Hematopoietic multipotent progenitor cell treated with erythropoietin and hydrocortisone succinate and interleukin-3 and kit ligand, for 4 days (in vitro differentiated cells): ENCODE measurements at regions not wholly inside any gene's neighbourhood (a gene's known extent, or its start where the extent isn't known, plus 50 kb on each side); places are given as distances from the start of the nearest gene placed in this dataset.
"Not testable (repeated sequence)": the region's sequence is repeated elsewhere in the genome, so short reads cannot be mapped to it uniquely, and the experiment has no call there.

Source experiments
- DNase-seq: peaks from one replicate; pipeline ENCODE4 v3.0.0-alpha.2; 2015

DNA sequence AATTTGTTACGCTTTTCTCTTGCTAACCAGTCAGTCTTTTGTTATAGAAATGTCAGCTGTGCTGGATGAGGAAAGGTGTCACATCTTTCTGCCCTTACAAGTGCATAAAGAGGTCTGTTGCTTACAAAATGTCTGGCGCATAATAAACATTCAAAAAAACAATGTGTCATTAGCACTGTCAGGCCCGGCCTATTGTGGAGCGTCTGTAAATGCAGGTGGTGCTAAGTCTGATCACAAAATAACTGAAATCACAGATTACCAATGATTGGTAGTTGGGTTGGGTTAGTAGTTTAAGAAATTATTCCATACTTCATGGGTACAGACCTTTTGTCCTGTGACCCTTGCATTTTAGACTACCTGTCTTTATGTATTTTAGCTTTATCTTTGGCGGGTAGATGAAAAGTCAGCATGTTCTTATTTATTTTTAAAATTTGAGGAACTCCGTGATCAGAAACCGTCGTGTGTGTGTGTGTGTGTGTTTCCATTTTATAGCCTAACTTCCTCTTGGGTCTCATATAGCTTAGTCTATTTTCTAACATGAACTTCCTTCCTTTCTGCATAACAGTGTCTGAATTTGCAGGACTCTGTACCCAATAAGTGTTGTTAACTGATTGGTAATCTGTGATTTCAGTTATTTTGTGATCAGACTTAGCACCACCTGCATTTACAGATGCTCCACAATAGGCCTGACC, 88.1 kb upstream of the IFNGR1 start:
- peak; percentile 61 for DNase-seq

DNA sequence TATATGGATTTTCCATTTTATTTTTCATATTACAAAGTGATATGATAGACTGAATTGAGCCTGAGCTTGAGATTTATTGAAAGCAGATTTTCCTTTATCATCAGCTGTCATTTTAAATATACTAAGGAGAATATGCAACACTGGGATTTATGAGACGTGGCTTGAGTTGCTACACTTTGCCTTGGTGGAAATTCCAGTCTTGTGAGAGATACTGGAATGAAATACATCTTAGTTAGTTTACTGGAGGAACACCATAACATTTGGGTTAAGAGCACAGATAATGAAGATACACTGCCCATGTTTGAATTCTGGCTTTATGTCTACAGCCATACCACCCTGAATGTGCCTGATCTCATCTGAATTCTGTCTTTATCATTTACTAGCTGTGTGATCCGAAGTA, 86.5 kb upstream of the IFNGR1 start:
- no peak for DNase-seq

DNA sequence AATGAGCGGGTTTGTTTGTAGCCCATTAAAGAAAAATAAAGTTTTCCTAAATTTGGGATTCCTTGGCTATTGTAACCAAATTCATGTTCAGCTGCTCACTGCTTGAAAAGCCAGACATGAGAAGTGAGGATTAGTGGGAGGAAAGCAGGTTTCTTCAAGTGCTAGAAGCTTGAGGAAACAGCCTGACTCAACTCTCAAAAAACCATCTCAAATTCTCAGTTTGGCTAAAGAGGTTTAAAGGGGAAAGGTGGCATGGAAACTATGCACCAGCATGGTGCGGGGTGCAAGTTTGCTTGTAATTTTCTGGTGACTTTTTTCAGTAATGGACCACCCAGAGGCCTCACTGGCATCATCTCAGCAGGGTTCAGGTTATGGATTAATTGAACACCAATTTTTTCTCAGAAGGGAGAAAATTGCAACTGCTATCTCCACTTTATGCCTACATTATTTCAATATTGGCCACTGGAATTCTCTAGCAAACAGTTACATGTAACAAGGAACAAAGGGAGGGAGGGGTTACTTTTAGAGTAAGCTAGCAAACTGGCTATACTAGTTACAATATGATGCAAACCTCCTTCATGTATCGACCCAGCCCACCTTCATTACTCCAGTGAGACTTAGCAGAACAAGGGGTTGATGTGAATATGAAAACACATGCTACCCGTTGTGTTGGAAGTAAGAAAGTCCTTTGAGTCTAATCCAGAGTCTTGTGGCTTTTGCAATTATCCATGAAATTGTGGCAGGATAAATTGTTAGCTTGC, 85.0 kb upstream of the IFNGR1 start:
- DNase-seq = no peak

DNA sequence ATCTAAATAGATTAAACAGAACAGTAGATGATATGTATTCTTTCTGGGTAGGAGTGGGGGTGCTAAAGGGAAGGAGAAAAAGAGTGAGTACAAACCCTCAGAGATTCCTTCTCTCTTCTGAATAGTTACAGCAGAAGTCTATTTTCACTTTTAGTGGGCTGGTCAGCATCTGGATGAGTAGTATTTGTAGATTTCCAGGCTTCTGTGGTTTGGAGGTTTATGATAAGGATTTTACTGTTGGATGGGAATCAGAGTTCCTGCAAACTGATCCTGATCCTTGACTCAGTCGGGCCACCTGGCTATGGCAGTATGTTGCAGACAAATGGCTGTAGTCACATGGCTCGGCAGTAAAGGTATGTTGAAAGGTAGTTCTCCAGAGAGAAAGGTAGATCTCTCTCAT, 84.3 kb upstream of the IFNGR1 start:
- no peak for DNase-seq

DNA sequence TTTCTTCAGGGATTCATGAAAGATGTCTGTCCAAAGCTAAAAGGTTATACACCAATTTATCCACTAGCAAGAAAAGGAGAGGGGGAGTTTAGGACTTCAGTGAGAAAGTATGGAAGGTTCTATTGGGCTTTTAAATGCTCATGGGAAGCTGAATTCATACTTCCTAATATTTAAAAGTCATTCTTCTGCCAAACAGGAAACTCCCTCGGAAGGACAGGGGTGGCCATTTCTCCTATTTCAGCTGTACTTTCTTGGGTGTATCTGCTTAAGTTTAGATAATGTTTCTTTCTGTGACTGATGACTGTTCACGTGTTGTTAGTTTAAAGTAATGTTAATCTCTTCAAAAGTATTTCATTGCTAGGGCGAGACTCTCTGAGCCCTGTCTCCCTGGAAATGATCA, 80.5 kb upstream of the IFNGR1 start:
- no peak for DNase-seq

DNA sequence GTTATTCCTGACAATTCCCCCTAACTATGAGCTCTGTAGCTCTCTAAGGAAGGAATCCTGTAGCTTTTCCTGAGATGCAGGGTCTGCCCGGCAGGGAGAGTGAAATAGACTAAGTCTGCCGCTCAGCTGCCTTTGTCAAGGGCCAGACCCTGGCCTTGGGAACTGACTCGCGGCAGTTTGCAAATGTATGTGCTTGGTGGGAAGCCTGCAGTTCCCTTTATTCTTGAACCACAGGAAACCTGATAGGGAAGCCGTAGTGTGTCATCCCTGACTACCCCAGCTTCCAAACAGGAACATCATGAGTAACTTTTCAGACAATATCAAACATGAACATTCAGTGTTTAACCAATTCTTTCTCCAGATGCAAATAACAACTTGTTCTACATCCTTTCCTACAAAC, 78.7 kb upstream of the IFNGR1 start:
- DNase-seq = peak; percentile 19

DNA sequence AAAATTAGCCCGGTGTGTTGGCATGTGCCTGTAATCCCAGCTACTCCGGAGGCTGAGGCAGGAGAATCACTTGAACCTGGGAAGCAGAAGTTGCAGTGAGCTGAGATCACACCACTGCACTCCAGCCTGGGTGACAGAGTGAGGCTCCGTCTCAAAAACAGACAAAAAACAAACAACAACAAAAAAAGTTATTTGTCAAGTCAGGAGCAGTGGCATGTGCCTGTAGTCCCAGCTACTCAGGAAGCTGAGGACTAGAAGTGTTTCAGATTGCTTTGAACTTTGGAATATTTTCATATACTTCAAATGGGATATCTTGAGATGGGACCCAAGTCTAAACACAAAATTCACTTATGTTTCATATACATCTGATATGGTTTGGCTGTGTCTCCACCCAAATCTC, 73.1 kb upstream of the IFNGR1 start:
- not testable (repeated sequence) for DNase-seq

DNA sequence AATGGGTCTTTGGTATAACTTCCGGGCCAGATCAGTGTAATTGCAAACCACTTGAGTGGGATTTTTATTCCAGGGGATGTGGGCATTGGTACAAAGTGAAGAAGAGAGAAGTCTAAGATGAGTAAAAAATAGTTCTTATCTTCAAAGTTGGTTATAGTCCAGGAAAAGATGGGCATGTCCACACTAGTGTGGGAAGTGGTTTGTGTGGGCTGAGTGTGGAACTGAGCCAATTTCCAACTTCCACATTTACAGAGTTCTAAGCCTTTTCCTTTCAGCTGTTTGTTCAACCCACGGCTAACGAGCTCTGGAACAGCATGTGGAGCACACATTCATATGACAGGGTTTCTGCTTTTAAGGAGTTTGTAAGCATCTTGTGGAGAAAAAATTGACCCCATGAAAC, 72.3 kb upstream of the IFNGR1 start:
- DNase-seq = peak; percentile 93

DNA sequence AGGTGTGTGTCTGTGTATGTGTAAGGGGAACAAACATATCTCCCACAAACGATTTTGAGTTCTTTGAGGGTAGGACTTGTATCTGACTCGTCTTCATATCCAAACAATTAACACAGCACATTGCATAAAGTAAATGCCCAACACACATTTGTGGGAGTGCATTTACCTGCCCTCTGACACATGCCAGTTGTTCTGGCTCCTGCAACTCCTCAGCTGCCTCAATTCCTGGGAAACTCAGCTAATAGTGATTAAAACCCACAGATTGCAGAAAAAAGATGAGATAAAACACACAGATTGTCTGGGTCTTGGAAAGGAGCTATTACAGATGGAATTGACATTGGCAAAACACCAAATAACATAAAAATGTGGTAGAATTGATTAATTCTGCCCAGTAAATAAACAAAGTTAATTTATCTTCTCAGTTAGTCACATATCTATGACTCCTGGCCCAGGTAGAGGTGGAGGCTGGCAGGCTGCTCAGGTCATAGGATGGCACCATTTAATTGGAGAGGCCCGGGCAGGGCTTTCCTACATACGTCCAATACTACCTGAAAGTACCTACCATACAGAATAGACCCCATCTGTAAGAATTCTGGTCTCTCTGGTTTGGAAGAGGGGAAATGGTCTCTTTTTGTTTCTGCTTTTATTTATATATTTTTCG, 71.5 kb upstream of the IFNGR1 start:
- DNase-seq = no peak

DNA sequence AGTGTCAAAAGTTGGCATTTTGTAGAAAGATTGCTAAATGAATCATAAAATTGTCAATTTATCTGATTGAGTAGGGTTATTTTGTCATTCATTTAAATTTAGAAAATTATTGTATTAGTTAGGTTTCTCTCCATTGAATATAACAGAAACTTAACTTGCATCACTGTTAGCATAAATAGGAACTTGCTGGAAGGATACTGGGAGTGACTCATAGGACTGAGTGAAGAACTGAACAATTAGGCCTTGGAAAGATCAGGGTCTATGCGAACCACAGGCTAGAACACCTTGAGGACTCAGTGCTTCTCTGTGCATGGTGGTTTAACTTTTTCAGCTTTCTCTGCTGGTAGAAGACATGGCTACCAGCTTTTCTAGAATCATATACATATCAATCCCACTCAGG, 67.7 kb upstream of the IFNGR1 start:
- DNase-seq = no peak

DNA sequence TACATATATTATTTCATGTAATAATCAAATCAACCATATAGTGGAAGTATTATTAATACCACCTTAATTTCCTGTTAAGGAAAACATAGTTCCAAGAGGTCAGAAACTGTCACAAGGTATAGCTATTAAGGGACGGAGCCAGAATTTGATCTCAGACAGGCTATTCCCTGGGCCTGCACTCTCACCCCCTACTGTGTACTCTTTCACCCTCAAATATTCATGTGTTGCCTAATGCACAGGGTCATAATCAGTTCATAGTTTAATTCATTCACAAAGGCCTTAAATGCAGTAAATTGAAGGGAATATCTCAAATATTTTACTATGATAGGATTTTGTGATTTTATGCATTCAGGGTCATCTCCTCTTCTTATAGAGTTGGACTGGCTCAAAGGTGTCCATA, 67.2 kb upstream of the IFNGR1 start:
- DNase-seq = no peak

DNA sequence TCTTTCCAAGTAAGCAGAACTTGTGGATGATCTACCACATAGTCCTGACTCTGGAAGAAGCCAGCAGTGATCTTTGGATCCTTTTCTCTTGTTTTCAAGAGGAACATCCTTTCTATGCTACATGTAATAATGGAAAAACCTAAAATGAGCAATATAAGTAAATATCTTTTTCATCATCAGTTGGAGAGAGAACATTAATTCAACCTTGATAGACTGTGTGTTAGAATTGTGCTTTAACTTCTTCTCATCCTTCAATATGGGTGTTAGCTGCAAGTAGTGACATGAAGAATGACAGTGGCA, 65.6 kb upstream of the IFNGR1 start:
- no peak for DNase-seq

DNA sequence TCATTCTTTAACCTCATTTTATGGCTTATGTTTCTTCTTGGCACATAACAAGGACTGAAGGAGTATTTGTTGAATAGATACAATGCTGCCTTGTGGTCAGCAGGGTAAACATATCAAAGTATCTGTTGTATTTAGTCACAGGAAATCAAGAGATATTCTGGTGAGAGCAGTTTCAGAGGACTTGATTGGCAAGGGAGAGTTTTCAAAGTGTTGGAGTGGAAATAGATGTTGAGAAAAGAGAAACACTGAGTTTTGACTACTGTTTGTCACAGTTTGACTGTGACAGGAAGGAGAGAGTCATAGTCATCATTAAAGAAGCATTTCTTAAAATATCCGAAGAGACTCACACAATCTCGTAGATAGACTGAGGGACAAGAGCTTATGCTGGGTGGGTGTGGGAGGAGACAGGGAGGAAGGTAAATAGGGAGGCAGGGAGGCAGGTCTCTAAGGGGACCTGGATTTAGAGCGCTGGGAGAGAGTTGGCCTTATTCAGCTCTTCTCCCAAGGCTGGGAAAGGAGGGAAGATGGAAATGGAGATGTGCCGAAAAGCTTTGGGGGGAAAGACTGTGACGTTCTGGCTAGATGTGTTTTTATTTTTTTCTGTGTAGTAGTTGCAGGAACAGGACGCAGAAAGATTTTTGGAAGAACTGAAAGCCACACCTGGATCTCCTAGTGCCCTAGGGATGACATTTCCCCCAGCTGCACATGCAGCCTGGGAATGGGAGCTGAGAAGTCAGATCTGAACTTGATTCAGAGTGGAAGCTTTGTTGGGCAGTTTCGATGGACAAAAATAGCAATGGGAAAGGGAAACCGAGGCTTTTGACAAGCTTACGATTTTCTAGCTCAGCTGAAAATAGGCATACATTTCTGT, 65.0 kb upstream of the IFNGR1 start:
- DNase-seq = no peak

DNA sequence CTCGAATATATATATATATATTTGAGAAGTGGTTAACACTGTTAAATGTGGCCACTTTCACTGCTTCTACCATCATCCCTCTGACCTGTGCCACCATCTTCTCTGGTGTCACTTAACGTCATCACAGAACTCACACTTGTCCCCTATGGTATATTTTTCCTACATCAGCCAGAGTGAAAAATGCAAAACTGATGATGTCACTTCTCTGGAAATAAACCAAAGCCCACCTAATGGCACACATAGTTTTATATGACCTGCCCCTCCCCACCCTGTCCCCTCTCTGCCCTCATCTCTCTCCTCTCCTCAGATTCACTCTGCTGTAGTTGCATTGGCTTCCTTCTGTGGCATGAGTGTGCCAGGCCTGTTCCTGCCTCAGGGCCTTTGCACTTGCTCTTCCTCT, 63.9 kb upstream of the IFNGR1 start:
- no peak for DNase-seq

DNA sequence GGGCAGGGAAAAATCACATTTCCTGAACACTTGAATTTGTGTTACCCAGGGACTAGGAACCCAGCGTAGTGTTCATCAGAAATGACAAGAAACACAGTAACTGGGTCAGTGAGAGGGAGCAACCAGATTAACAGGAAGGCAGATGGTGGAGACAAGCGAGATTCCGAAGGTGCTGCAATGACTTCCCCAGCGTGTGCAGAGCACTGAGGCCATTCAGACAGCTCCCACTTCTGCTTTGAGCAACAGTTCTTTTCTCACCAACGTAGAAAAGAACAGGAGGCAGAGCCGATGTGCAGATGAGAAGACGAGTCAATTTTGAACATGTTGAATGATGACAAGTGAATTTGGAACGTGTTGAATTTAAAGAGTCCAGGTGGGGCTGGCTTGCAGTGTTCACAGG, 63.1 kb upstream of the IFNGR1 start:
- DNase-seq = peak; percentile 57

DNA sequence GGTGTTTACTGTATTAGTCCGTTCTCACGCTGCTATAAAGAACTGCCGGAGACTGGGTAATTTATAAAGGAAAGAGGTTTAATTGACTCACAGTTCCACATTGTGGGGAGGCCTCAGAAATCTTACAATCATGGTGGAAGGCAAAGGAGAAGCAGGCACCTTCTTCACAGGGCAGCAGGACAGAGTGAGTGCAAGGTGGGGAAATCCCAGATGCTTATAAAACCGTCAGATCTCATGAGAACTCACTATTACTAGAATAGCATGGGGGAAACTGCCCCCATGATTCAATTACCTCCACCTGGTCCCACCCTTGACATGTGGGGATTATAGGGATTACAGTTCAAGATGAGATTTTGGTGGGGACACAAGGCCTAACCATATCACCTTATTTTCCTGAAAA, 60.1 kb upstream of the IFNGR1 start:
- DNase-seq = not testable (repeated sequence)

DNA sequence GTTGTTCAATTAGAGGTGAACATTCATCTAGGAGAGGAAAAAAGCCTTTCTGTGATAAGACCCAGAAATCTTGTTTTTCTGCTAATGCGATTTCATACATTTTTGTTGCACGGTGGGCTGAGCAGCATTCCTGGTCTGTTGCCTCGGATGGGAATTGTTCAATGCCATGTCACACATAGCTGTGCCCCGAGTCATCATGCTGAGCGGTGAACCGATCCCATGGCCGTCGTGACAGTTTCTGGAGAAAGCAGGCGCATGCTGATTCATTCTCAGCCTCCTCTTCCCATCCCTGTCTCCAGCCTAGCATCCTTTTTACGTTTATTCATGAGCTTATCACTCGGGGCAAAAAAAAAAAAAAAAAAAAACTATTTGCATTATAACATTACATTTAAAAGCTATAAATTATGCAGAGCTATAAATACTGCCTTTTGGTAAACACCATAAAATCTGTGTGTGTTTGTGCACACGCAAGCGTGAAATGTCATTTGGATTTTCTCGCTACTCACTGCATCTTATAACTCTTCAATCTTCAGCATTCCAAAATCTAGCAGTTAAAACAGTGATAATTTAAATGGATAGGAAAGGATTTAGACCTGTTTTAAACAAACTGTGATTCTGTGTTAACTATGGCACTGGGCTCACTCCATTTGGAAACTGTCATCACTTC, 58.9 kb upstream of the IFNGR1 start:
- DNase-seq = no peak

DNA sequence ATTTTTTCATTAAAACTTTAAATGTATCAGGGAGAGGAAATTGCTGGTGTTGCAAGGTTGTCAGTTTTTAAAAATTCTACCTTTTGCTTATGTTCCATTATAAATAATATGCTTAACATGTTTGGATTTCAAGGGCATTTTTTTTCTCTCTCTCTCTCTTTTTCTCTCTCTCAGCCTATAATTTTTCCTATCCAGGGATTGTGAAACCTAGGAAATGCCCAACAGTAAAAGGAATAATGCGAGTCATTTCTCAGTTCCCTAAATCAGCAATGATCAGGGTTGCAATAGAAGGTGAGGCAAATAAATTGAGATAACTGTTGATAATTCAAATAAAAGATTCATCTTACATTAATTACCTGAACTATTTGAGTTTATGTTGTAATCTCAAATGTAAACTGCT, 53.2 kb upstream of the IFNGR1 start:
- no peak for DNase-seq

DNA sequence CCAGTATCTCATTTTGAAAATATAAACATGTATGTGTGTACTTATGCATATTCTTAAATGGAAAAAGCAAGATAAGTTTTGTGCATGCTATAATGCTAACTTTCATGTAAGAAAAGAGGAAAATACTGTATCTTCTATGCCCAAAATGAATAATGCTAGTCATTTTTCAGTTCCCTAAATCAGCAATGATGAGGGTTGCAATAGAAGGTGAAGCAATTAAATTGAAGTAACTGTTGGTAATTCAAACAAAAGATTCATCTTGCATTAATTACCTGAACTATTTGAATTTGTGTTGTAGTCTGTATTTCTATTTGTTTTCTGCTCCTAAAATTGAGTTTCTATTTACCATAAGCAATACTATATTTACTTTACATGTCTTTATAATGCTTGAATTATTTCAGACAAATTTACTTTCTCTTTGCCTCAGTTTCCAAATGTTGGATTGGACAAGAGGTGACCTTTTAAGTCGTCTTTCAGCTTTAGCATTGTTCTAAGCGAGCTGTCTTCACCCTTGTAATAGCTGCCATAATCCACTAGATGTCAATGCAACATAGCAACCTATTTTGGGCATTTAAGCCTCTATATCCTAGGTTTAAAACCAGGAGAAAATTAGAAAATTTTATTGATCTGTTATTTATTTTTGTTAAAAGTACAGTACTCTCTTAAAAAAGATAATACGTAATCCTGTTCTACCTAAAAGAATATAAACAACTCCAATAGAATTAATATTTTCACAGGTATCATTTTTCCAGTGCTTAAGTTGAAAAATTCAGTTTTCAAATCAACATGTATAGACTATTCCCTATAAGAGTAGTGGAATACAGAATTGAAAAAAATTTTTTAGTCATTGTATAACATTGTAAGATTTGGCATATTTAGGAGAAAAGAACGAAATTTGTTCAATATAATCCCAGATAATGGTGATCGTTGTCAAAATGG, 52.3 kb upstream of the IFNGR1 start:
- DNase-seq = peak; percentile 77

DNA sequence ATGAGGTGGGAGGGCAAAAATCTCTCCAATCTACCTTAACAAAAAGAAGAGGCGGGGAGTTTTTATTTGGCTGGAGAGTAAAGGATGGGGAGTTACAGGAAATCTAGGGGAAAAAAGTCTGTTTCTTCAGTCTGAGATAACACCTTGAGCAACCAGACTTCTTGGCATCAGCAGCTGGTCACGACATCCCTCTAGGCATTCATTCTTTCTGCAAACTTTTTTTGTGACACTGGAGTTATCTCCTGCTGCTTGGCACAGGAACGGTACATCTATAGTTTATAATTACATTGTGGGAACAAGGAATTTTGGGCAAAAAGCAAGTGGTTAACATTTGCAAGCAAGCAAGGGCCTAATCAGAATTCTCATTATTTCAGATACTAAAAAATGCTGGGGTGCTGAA, 50.6 kb upstream of the IFNGR1 start:
- DNase-seq = no peak

DNA sequence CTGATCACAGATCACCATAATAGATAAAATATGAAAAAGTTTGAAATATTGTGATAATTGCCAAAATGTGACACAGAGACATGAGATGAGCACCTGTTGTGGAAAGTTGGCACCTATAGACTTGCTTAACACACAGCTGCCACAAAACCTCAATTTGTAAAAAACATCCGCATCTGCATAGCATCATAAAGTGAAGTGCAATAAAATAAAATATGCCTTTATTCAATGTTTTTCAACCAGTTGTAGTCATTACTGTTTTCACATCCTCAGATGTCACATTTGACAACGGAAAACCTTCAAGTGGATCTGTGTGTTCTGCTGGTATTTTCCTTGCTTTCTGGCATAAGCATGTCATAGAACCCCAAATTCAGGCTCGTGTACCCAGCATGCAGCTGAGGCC, 50.2 kb upstream of the IFNGR1 start:
- DNase-seq = no peak
